Thyroid gland (tissue), 4 donors: ENCODE measurements at regions not wholly inside any gene's neighbourhood (a gene's known extent, or its start where the extent isn't known, plus 50 kb on each side); places are given as distances from the start of the nearest gene placed in this dataset.

Source experiments
- CTCF ChIP-seq, 6 experiments: fragments of 200-600 bp in 3 of 6; fragments of 450-650 bp in 3 of 6; sonication (generic) in 3 of 6; IDR thresholded peaks; one replicate each; pipeline ENCODE4 v1.5.1; 2016 to 2019; ENCODE audit warnings: antibody characterized with exemption in 6 of 6, mild to moderate bottlenecking in 2 of 6, inconsistent platforms in 1 of 6, moderate library complexity in 1 of 6
- POLR2A ChIP-seq, 2 donors: fragments of 450-650 bp; IDR thresholded peaks; one replicate each; pipeline ENCODE4 v1.6.1; 2017; ENCODE audit warnings: antibody characterized with exemption in 2 of 2, mild to moderate bottlenecking in 2 of 2, moderate library complexity in 1 of 2

- TF ChIP-seq CTCF (IDR thresholded peaks at IDR 0.05) (no peak), POLR2A (IDR thresholded peaks at IDR 0.05) (no peak)
Observed at GRCh38 chr6:37575221-37575620, 75.5 kb upstream of the CCDC167 start.
